Ishikawa (cell line): ENCODE measurements at regions not wholly inside any gene's neighbourhood (a gene's known extent, or its start where the extent isn't known, plus 50 kb on each side); places are given as distances from the start of the nearest gene placed in this dataset.

Experiments
- CEBPB ChIP-seq: IDR thresholded peaks from 2 replicates; pipeline ENCODE4 v1.6.1; 2012
- CREB1 ChIP-seq: IDR thresholded peaks from 2 replicates; pipeline ENCODE4 v1.6.1; 2012; ENCODE audit warnings: low read depth
- EGR1 ChIP-seq: IDR thresholded peaks from 2 replicates; pipeline ENCODE4 v1.6.1; 2012
- EP300 ChIP-seq: IDR thresholded peaks from 2 replicates; pipeline ENCODE4 v1.6.1; 2012; ENCODE audit warnings: borderline replicate concordance
- FOXM1 ChIP-seq: IDR thresholded peaks from 2 replicates; pipeline ENCODE4 v1.6.1; 2012; ENCODE audit warnings: low read depth, borderline replicate concordance
- MAX ChIP-seq: IDR thresholded peaks from 2 replicates; pipeline ENCODE4 v1.6.1; 2012
- NFIC ChIP-seq: IDR thresholded peaks from 2 replicates; pipeline ENCODE4 v1.6.1; 2012
- RAD21 ChIP-seq: IDR thresholded peaks from 2 replicates; pipeline ENCODE4 v1.6.1; 2012; ENCODE audit warnings: low read depth
- REST ChIP-seq: IDR thresholded peaks from 2 replicates; pipeline ENCODE4 v1.6.1; 2012; ENCODE audit warnings: low read depth, mild to moderate bottlenecking
- TAF1 ChIP-seq: IDR thresholded peaks from 2 replicates; pipeline ENCODE4 v1.6.1; 2012; ENCODE audit warnings: low read depth, mild to moderate bottlenecking
- TEAD4 ChIP-seq: IDR thresholded peaks from 2 replicates; pipeline ENCODE4 v1.6.1; 2012
- USF1 ChIP-seq: IDR thresholded peaks from 2 replicates; pipeline ENCODE4 v1.6.1; 2012
- YY1 ChIP-seq: IDR thresholded peaks from 2 replicates; pipeline ENCODE4 v1.6.1; 2012; ENCODE audit warnings: low read depth

- TF ChIP-seq EP300 (no peak), YY1 (no peak), TEAD4 (no peak), CEBPB (no peak), REST (no peak), RAD21 (no peak), USF1 (no peak), TAF1 (no peak), FOXM1 (no peak), CREB1 (no peak), EGR1 (no peak), MAX (no peak), NFIC (no peak)
Observed at GRCh38 chr6:160837146-160837545, 135.1 kb downstream of the PLG start.
